Gastroesophageal sphincter (tissue), 4 donors: ENCODE measurements at regions not wholly inside any gene's neighbourhood (a gene's known extent, or its start where the extent isn't known, plus 50 kb on each side); places are given as distances from the start of the nearest gene placed in this dataset.

ENCODE experiments used
- ATAC-seq: fragments of 150-250 bp; one replicate; pipeline ENCODE4 v1.9.1; 2016; ENCODE audit warnings: mild to moderate bottlenecking, moderate library complexity
- H3K27ac ChIP-seq, 4 donors: fragments of 200-600 bp; sonication (generic) in 3 of 4; 1 replicate in 3 of 4; 2 replicates in 1 of 4; pipeline ENCODE4 v1.5.1; 2016 to 2019
- H3K27me3 ChIP-seq: fragments of 200-600 bp; sonication (generic); one replicate; pipeline ENCODE4 v1.5.1; 2019
- H3K36me3 ChIP-seq, 2 donors: fragments of 200-600 bp; sonication (generic); one replicate each; pipeline ENCODE4 v1.5.1; 2019; ENCODE audit warnings: control low read depth in 1 of 2
- H3K4me1 ChIP-seq, 3 donors: fragments of 200-600 bp; sonication (generic); 1 replicate in 2 of 3; 2 replicates in 1 of 3; pipeline ENCODE4 v1.5.1; 2016 to 2019; ENCODE audit warnings: control low read depth in 2 of 3
- H3K4me3 ChIP-seq, 2 donors: fragments of 200-600 bp; sonication (generic); one replicate each; pipeline ENCODE4 v1.5.1; 2019; ENCODE audit warnings: mild to moderate bottlenecking in 1 of 2, moderate library complexity in 1 of 2
- H3K9me3 ChIP-seq, 3 donors: fragments of 200-600 bp; sonication (generic); one replicate each; pipeline ENCODE4 v1.5.1; 2017 to 2019; ENCODE audit warnings: control low read depth in 2 of 3
- EP300 ChIP-seq: sonication (generic); formaldehyde crosslinking; IDR thresholded peaks from one replicate; pipeline ENCODE4 v1.6.1; 2017; ENCODE audit warnings: antibody characterized with exemption, mild to moderate bottlenecking
- POLR2A ChIP-seq, 2 donors: fragments of 450-650 bp; IDR thresholded peaks; one replicate each; pipeline ENCODE4 v1.6.1; 2017; ENCODE audit warnings: antibody characterized with exemption in 2 of 2, mild to moderate bottlenecking in 2 of 2, moderate library complexity in 1 of 2
- POLR2AphosphoS5 ChIP-seq: sonication (generic); formaldehyde crosslinking; IDR thresholded peaks from one replicate; pipeline ENCODE4 v1.6.1; 2017; ENCODE audit warnings: antibody characterized with exemption
- WGBS, 2 donors: methylation state at CpG; one replicate each; pipeline ENCODE4 v1.1.5; 2018; ENCODE audit warnings: low coverage in 1 of 2; 5-methylcytosine and 5-hydroxymethylcytosine counted together
- TF ChIP-seq, protein P1 (sequence below), 4 experiments: fragments of 200-600 bp in 2 of 4; fragments of 450-650 bp in 2 of 4; sonication (generic) in 1 of 4; IDR thresholded peaks; one replicate each; pipeline ENCODE4 v1.5.1; 2017 to 2019; ENCODE audit warnings: antibody characterized with exemption in 4 of 4, mild to moderate bottlenecking in 2 of 4, moderate library complexity in 2 of 4

DNA sequence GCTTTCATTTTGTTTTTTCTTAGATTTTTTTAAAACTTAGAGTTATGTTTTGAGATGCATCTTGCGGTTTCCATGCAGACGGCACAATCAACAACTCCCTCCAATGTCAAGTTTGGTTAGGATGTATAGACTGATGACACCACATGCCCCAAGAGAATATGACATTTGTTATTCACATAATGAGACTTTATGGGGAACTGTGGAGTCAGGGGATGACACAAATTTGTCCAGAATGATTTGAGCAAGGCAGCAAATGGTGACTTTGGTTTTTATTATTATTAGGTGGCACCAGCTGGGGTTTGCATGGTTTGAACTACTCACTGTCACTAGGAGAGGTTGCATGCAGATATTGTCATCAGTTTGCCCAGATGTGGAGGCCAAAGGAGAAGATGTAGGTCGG, 461.8 kb upstream of the PRKX start:
- H3K36me3 ChIP-seq = no peaks in the 10 kb centered on the region
- H3K4me1 ChIP-seq = no peaks in the 10 kb centered on the region
- no peaks in the 10 kb centered on the region for H3K9me3 ChIP-seq
- WGBS, 2 donors = 92 to 93% methylated on average over 3 of the region's 3 CpGs
- H3K27me3 ChIP-seq = no peaks in the 10 kb centered on the region
- TF ChIP-seq POLR2AphosphoS5 = no peak
- TF ChIP-seq, protein P1, sequence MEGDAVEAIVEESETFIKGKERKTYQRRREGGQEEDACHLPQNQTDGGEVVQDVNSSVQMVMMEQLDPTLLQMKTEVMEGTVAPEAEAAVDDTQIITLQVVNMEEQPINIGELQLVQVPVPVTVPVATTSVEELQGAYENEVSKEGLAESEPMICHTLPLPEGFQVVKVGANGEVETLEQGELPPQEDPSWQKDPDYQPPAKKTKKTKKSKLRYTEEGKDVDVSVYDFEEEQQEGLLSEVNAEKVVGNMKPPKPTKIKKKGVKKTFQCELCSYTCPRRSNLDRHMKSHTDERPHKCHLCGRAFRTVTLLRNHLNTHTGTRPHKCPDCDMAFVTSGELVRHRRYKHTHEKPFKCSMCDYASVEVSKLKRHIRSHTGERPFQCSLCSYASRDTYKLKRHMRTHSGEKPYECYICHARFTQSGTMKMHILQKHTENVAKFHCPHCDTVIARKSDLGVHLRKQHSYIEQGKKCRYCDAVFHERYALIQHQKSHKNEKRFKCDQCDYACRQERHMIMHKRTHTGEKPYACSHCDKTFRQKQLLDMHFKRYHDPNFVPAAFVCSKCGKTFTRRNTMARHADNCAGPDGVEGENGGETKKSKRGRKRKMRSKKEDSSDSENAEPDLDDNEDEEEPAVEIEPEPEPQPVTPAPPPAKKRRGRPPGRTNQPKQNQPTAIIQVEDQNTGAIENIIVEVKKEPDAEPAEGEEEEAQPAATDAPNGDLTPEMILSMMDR (IDR thresholded peaks at IDR 0.05) = no peak
- no peak for TF ChIP-seq POLR2A (IDR thresholded peaks at IDR 0.05)
- no peak for TF ChIP-seq EP300
- H3K4me3 ChIP-seq = no peak overlapping the region
- ATAC-seq = no peak
- H3K27ac ChIP-seq = no peak overlapping the region

DNA sequence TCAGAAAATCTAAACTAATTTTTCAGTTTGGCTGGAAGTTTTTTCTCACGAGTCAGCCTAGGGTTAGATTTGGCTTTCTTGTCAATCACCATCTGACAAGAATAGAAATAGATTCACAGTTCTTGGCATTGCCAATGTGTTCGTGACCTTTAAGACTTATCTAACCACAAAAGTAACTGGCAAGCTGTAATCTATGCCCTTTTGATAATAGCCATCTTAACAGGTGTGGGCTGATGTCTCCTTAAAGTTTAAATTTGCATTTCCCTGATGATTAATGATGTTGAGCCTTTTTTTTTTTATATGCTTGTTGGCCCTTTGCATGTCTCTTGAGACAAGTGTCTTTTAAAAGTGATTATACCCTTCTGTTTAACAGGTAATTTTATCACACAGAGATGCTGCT, 460.3 kb upstream of the PRKX start:
- no peak overlapping the region for H3K4me3 ChIP-seq
- H3K36me3 ChIP-seq = no peaks in the 10 kb centered on the region
- WGBS, 2 donors = 43 to 76% methylated on average over 2 of the region's 2 CpGs
- H3K9me3 ChIP-seq = no peaks in the 10 kb centered on the region
- H3K4me1 ChIP-seq = no peaks in the 10 kb centered on the region
- H3K27ac ChIP-seq = no peak overlapping the region
- no peak for ATAC-seq
- TF ChIP-seq POLR2AphosphoS5 = no peak
- TF ChIP-seq EP300 = no peak
- no peak for TF ChIP-seq POLR2A (IDR thresholded peaks at IDR 0.05)
- TF ChIP-seq, protein P1 (IDR thresholded peaks at IDR 0.05) = no peak
- H3K27me3 ChIP-seq = no peaks in the 10 kb centered on the region

DNA sequence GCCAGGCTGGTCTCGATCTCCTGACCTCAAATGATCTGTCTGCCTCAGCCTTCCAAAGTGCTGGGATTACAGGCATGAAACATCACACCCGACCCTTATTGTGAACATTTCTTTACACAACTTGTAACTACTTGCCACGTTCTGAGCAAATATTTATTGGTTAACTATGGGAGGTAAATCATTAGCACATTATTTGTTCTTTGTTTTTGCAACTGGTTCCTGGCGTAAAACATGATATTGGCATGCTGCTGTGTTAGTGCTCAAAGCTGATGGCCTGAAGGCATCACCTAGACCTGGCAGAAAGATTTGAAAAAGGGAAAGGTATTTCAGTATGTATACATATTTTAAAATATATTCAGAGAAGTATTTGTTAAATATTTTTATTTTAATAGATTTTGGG, 438.3 kb upstream of the PRKX start:
- no peak overlapping the region for H3K4me3 ChIP-seq
- TF ChIP-seq EP300 (no peak), POLR2A (IDR thresholded peaks at IDR 0.05) (no peak), POLR2AphosphoS5 (no peak)
- TF ChIP-seq, protein P1 (IDR thresholded peaks at IDR 0.05) = no peak
- H3K36me3 ChIP-seq = no peaks in the 10 kb centered on the region
- no peaks in the 10 kb centered on the region for H3K9me3 ChIP-seq
- 58% methylated on average over 2 of the region's 4 CpGs for WGBS, 2 donors
- H3K27me3 ChIP-seq = no peaks in the 10 kb centered on the region
- H3K4me1 ChIP-seq = no peaks in the 10 kb centered on the region
- no peak for ATAC-seq
- H3K27ac ChIP-seq = no peak overlapping the region

DNA sequence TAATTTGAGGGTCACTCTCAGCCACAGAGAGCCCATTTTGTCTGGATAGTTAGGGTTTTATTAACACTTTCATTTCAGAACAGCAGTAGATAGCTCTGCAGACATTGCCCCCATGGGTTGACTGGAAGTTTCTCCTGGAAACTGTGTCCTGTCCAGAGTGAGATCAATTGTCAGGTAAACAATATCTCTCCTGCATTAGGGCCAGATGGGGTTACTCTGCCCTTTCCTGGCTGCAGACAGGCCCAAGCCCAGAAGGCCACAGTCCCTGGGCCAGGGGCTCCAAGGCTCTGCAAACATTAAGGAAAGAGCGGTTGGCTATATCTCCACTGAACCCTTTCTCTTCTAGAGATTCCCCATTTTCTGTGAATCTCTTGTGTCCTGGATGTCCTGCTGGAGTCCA, 436.8 kb upstream of the PRKX start:
- 100% methylated on average over 1 of the region's 1 CpG; no CpG with 5 or more reads in 1 of the 2 donors for WGBS, 2 donors
- H3K27ac ChIP-seq = no peak overlapping the region
- H3K4me3 ChIP-seq = no peak overlapping the region
- ATAC-seq = no peak
- TF ChIP-seq POLR2A (IDR thresholded peaks at IDR 0.05) (no peak), EP300 (no peak), POLR2AphosphoS5 (no peak)
- TF ChIP-seq, protein P1 (IDR thresholded peaks at IDR 0.05) = no peak
- no peaks in the 10 kb centered on the region for H3K27me3 ChIP-seq
- no peaks in the 10 kb centered on the region for H3K9me3 ChIP-seq
- no peaks in the 10 kb centered on the region for H3K36me3 ChIP-seq
- no peaks in the 10 kb centered on the region for H3K4me1 ChIP-seq

DNA sequence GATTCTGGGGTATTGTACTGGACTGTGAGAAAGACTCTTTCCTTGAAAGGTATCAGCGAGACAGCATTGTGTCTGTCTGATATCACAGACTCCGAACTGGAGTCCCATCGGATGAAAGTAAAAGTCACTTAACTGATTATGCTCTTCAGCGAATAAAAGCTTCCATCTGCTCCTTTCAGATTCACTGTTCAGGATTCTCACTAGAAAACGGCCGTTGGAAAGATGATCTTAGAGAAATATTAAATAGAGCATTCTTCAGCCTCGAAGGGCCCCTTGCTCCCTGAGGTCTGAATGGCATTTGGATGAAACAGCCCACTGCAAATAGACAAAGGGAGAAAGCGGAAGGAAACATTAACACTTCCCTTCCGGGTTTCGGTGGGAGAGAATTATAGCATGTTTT, 416.2 kb upstream of the PRKX start:
- WGBS, 2 donors = 24 to 32% methylated on average over 8 to 9 of the region's 10 CpGs
- H3K27me3 ChIP-seq = no peaks in the 10 kb centered on the region
- H3K36me3 ChIP-seq = no peaks in the 10 kb centered on the region
- TF ChIP-seq, protein P1 (IDR thresholded peaks at IDR 0.05) = no peak
- no peak for TF ChIP-seq POLR2AphosphoS5
- TF ChIP-seq EP300 = no peak
- TF ChIP-seq POLR2A (IDR thresholded peaks at IDR 0.05) = no peak
- no peak overlapping the region for H3K4me3 ChIP-seq
- no peak for ATAC-seq
- no peaks in the 10 kb centered on the region for H3K4me1 ChIP-seq
- no peaks in the 10 kb centered on the region for H3K9me3 ChIP-seq
- H3K27ac ChIP-seq = no peak overlapping the region
